Lung microvascular endothelial cell (primary cell): ENCODE measurements at regions not wholly inside any gene's neighbourhood (a gene's known extent, or its start where the extent isn't known, plus 50 kb on each side); places are given as distances from the start of the nearest gene placed in this dataset.

Experiments
- DNase-seq, 2 donors: peaks; one replicate each; pipeline versions ENCODE4 v3.0.0 to v3.0.0-alpha.2; 2010; ENCODE audit warnings: low read depth in 2 of 2

- no peak for DNase-seq
These were observed 218.7 kb upstream of the BCOR start for GRCh38 chrX:40316502-40316901.

GRCh38 chrX:40314070-40314469 lies 216.3 kb upstream of the BCOR start:
- DNase-seq, result no peak

GRCh38 chrX:40313269-40313668 lies 215.5 kb upstream of the BCOR start:
- no peak for DNase-seq

GRCh38 chrX:40310447-40310846 lies 212.7 kb upstream of the BCOR start:
- no peak for DNase-seq

- no peak for DNase-seq
These were observed 212.3 kb upstream of the BCOR start for GRCh38 chrX:40310016-40310415.

- no peak for DNase-seq
These were observed 210.1 kb upstream of the BCOR start for GRCh38 chrX:40307871-40308270.

GRCh38 chrX:40304115-40304514 lies 206.4 kb upstream of the BCOR start:
- no peak for DNase-seq

GRCh38 chrX:40303256-40304077 lies 205.7 kb upstream of the BCOR start:
- DNase-seq, result no peak

GRCh38 chrX:40300286-40300890 lies 202.6 kb upstream of the BCOR start:
- DNase-seq, result no peak

- no peak for DNase-seq
These were observed 201.9 kb upstream of the BCOR start for GRCh38 chrX:40299641-40300046.

- DNase-seq, result peak; percentile 17 to 26
These were observed 201.1 kb upstream of the BCOR start for GRCh38 chrX:40298572-40299479.

- DNase-seq, result no peak
These were observed 200.3 kb upstream of the BCOR start for GRCh38 chrX:40298069-40298468.

GRCh38 chrX:40291553-40291952 lies 193.8 kb upstream of the BCOR start:
- DNase-seq, result no peak

- DNase-seq, result no peak
These were observed 192.8 kb upstream of the BCOR start for GRCh38 chrX:40290517-40290916.

- no peak for DNase-seq
These were observed 188.1 kb upstream of the BCOR start for GRCh38 chrX:40285876-40286275.

GRCh38 chrX:40284852-40285251 lies 187.1 kb upstream of the BCOR start:
- DNase-seq, result no peak

- DNase-seq, result no peak
These were observed 186.2 kb upstream of the BCOR start for GRCh38 chrX:40283981-40284380.

- DNase-seq, result no peak
These were observed 185.3 kb upstream of the BCOR start for GRCh38 chrX:40282946-40283660.

GRCh38 chrX:40282348-40282747 lies 184.6 kb upstream of the BCOR start:
- no peak for DNase-seq

GRCh38 chrX:40281336-40282005 lies 183.7 kb upstream of the BCOR start:
- no peak for DNase-seq

GRCh38 chrX:40279762-40280161 lies 182.0 kb upstream of the BCOR start:
- no peak for DNase-seq
